NCI-H2196 treated with DMSO at 0.1 percent for 48 hours (cell line): ENCODE measurements at regions not wholly inside any gene's neighbourhood (a gene's known extent, or its start where the extent isn't known, plus 50 kb on each side); places are given as distances from the start of the nearest gene placed in this dataset.
"Not testable (repeated sequence)": the region's sequence is repeated elsewhere in the genome, so short reads cannot be mapped to it uniquely, and the experiment has no call there.

ENCODE experiments used
- DNase-seq: peaks from one replicate; lab custom pipeline; 2025; ENCODE audit not compliant: unreplicated experiment; lab: John Stamatoyannopoulos, UW

DNA sequence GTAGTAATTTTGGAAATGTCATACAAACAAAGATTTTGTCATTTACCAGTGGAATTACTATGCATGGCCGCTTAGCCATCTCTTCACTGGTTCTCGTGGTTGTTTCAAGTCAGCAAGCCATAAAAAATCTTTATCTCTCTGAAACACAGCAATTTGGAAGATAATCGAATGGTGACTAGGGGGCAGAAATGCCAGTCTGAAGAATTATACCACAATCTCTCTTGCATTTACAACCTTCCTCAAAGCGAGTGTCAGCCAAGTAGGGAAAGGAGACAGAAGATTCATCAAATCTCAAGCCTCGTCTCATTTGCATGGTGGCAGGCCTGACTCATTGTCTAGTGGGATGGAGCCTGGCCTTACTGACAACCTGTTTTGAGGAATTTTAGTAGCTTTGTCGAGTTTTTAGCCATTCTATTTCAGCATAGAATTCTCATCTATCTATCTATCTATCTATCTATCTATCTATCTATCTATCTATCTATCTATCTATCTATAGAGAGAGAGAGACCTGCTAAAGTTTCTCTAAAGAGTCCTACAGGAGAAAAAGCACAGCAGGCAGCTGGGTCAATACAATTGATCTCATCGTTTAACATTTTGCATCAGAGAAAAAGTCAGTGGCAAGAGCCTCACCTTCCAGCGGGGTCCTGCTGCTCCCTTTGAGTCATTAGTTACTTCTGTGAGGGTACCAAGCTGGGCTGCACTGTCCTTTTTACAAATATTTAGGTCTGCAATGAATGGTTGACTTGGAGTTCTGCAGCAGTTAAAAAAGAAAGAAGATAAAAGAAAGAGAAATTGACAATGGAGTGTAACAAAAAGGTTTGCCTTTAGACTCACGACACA, 572.8 kb downstream of the TFAP2A start:
- no peak for DNase-seq

DNA sequence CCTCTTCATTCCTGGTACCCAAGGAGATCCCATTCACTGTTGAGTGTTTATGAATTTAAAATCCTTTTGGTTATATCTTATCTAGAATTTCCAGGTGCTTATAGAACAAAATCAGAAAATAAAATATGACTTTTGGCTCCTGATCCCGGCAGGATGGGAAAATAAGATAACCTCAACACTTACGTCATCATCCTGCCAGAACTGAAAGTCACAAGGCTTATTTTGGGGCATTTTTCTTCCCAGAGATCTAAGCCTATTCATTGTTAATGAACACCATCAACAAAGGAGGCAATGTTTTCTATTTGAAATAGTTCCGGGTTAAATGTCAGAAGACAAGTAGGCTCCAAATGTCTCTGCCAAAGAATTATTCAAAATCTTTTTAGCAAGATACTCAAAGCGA, 580.6 kb downstream of the TFAP2A start:
- no peak for DNase-seq

DNA sequence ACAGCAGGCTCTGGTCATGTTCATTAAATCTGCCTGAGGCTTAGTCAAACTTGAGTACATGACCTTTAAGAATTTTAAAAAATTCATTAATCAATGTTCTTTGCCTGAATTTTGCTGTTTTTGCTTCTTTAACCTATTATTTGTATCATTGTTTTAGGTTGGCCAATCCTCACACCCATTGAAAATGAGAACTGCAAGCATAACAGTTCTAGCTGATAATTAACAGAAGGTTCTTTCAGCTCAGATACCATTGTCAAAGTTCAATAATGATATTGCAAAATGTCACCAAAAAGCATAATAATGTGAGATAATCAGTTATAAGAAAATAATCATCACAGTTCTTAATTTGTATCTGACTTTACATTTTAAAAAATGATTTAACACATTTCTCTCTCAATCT, 583.1 kb downstream of the TFAP2A start:
- no peak for DNase-seq

DNA sequence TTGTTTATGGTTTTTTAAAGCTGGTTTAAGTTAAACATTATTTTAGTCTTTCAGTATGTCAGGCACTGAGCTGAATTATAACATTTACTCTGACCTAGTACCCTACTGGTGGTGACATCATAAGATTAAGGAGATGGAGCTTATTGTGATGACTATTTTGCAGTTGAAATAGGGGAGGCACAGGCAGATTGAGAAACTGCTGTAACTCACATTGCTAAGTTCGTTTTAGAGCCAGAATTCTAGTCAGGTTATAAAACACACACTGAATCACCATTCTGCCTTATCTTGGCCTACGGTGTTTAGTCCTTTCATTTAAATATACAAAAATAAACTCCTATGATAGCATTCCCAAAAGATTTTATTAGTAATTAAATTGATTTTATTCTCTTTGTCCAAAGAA, 584.1 kb downstream of the TFAP2A start:
- DNase-seq = no peak

DNA sequence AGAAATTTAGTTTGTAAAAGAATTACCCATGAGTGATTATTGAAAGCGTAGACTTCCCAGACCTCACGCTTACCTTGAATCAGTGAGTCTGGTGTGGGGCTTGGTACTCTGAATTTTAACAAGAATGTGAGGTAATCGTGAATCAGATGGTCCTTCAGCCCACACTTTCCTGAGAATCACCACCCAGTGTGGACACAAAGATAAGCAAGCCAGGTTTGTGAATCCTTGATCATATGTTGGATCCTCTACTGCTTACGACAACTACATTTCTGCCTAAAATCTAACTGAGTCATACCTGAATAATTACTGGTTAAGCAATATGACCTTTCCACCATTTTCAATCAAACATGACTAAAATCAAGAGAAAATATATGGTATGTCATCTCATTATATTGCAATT, 589.3 kb downstream of the TFAP2A start:
- DNase-seq = no peak

DNA sequence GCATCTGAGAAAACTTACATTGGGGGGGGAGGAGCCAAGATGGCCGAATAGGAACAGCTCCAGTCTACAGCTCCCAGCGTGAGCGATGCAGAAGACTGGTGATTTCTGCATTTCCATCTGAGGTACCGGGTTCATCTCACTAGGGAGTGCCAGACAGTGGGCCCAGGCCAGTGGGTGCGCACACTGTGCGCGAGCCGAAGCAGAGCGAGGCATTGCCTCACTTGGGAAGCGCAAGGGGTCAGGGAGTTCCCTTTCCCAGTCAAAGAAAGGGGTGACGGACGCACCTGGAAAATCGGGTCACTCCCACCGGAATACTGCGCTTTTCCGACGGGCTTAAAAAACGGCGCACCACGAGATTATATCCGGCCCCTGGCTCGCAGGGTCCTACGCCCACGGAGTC, 604.1 kb downstream of the TFAP2A start:
- DNase-seq = not testable (repeated sequence)

- DNase-seq = no peak
Observed at GRCh38 chr6:9810286-9810685, 604.6 kb downstream of the TFAP2A start.

DNA sequence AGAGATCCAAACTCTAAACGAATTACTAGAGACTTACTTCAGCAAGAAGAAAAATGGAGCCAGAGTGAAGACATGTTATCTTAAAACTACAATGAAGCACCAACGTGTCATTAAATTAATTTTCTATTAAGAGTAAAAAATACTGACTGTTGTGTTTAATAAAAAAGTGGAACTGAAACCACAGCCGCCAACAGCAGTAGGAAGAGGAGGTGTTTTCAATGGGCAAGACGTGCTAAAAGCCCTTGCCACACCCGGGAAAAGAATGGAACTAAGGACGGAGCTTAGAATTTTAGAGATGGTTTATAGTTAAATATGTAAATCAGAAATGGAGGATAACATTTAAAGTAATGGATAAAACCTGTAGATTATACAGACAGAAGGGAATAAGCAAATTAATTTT, 608.7 kb downstream of the TFAP2A start:
- DNase-seq = no peak

DNA sequence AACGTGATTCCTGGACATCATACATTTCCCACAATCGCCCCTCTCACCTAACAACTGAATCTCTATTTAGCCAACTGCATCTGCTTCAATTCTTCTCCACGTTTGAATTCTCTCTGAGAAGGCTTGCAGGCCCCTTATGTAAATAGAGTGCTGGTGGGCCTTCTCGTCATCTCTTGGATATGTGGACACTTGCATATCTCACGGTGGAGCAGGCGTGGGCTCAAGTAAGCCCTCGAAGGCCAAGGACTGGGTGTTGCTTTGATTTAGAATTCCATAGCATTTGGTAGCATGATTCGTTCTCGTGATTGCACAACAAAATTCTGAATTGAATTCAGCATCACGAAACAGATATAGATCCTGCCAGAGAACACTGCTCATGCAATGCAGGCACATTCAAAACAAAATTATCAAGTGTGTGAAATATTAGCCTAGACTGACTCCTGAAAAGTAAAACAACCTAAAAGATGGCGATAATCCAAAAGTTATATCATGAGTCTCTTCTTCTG, 613.6 kb downstream of the TFAP2A start:
- no peak for DNase-seq

DNA sequence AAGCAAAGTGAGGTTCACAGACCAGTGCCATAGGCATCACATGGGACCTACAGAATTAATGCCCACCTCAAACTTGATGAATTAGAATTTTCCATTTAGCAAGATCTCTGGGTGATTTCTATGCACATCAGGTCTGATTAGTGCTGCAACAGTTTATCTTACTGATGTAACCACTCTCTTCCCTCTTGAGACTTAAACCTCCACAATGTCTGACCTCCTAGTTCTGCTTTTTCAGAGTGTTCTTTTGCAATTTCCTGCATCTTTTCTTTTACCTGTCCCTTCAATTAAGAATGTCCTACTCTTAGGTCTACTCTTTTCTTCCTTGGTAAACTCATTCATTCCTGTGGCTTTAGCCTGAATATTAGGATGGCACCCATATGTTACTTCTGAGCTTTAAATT, 615.3 kb downstream of the TFAP2A start:
- DNase-seq = no peak

GRCh38 chr6:9796827-9797226, 618.0 kb downstream of the TFAP2A start:
- DNase-seq = no peak

DNA sequence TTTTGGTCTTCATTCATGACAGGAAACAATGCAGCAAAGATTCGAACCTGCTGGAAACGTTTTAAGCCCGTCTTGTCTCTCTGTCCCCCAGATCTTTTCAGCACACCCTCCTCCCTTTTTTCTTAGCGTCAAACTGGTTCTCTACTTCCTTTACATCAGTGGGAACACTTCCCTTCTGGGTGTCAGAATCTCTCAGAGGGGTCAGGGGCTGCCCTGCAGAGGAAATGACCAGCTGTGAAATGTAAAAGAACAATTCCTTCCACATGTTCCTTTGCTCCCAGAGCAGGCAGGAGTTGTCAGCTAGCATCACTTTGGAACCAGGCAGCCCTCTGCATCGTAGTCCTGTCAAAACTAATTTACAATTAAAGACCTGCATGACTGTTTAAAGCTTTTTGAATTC, 619.0 kb downstream of the TFAP2A start:
- no peak for DNase-seq

DNA sequence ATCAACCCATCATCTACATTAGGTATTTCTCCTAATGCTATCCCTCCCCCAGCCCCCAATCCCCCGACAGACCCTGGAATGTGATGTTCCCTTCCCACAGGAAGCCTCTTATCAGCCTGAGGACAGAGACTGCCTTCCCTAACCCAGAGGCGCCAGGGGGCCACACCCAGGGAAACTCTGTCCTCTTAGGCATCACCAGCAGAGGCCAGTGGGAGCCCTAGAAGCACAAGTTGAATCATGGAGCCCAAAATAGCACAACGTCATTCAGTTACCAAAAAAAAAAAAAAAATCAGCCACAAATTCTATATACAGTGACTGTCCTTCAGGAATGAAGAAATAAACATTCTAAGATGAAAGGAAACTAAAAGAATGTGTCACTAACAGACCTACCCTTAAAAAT, 625.7 kb downstream of the TFAP2A start:
- no peak for DNase-seq

DNA sequence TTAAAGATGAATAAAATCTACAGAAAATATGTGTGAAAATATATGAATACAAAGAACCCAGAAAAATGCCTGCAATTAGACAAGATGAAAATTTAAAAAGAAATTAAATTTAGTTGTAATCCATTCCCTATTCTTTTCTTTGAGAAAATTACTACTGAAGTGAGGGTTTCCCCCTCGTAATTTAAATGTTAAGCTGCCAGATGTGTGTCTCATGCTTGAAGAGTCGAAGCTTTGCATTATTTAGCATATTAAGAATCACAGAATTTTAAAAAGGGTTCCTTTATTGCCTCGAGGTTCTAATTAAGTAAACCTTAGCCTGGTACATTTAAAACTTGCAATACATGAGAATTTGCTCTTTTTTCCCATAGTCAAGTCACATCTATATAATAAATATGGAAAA, 630.1 kb downstream of the TFAP2A start:
- DNase-seq = no peak

- no peak for DNase-seq
Observed at GRCh38 chr6:9783567-9783966, 631.3 kb downstream of the TFAP2A start.

DNA sequence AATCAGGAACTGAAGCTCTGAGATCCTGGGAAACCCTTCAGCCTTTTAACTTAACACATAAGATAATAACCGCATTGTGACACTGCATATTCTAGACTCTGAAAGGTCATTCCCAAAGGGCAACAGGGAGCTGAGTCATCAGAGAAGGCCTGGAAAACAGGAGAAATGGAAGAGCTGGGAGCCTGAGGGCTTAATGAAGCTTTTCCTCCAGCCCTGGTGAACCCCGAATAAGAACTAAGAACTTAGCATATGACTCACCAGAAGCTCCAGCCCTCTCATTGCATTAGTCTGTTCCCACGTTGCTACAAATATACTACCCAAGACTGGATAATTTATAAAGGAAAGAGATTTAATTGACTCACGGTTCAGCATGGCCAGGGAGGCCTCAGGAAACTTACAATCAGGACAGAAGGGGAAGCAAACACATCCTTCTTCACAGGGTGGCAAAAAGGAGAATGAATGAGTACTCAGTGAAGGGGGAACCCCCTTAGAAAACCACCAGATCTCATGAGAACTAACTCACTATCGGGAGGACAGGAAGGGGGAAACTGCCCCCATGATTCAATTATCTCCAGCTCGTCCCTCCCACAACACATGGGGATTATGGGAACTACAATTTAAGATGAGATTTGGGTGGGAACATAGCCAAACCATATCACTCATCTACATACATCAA, 648.5 kb downstream of the TFAP2A start:
- no peak for DNase-seq

DNA sequence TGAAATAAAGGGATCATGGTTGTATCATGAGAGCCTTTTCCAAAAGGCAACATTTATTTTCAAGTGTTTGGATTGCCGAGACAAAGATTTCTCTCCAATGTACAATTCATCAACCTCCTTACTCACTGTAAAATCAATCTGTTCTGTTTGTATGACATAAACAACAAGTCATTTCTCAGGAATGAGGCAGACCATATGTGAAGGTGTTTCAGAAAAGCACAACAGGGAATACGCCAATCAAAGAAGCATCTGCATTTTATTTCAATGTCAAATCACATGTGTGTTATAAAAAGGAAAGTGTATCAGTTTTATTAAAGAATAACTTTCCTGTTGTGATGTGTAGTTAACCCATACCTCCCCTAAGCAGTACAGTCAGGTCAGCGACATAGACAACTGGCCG, 653.7 kb downstream of the TFAP2A start:
- DNase-seq = no peak

DNA sequence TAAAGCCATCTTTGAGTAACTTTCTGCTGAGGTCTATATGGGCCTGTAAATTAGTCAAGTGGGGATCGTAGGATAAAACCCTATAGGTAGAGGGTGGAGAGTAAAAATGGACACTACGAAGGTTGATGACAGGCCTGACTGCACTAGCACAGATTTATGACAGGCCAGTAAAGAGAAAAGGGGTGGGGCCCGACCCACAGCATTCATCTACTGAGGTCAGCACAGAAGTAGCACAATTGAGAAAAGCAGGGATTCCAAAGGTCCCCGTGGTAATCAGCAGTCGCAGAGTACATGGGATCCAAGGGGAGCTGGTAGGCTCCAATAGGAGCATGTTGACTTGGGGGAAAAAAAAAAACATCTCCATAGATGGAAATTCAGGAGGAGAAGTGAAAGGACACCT, 660.4 kb downstream of the TFAP2A start:
- DNase-seq = no peak

DNA sequence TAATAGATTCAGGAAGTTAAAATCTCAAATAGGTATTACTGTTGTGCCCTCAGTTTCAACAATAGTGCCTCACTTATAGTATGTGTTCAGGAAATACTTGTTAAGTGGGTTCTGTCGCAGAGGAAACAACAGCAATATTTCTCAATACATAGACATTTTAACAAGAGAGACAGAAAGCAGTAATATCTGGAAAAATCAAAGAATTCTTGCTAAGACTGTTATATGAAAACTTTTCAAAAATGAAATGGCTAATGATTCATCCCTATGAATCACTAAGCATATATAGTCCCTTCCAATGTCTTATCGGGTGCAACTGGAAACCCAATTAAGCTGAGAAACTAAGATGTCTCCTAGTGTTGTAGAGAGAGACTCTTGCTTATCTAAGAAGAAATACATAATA, 668.9 kb downstream of the TFAP2A start:
- no peak for DNase-seq

DNA sequence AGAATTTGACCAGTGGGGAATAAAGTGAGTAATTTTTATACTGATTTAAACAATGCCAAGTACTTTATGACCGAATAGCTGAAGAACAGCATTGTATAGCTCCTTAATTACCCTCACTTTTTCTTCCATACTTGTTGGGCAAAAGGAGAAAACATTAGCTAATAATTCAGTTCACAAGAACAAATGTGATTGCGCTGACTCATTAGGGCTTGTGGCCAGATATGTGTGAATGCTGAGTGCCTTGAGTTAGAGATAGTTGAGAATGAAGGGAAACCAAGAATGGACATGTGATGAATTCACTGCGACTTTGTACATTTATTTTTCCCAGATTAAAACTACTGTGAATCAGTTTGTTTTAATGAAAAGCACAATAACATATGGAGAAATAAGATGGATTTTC, 669.4 kb downstream of the TFAP2A start:
- DNase-seq = no peak

DNA sequence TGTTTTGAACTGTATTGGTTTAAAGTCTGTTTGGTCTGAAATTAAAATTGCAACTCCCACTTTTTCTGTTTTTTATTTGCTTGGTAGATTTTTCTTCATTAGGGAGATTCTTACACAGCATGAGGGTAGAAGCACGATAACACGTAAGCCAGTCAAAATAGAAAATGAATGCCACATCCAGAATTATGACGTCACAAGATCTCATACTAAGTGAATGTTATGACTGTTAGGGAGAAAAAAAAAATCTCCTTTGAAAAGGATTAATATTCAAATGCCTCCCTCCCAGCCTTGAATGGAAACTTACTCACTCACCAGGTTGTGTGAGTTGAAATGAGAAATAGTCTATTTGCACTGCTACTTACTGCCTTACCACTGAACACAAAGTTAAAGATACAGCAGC, 670.8 kb downstream of the TFAP2A start:
- no peak for DNase-seq

DNA sequence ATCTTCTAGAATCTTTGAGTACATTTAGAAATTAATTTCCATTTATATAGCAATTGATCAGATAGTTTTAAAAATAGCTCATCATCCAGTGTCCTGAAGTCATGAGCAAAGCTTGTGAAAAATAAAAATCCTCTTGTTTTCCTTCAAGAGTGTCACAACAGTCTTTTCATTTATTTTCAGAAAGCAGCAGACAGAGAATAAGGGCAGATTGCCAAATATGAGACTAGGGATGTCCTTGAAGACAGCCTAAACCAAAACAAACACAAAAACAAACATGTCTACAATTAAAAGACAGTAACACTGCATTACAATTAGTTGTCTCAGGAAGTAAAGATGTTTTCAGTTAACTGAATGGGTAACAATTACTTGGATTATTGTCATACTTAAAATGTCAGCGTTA, 682.8 kb downstream of the TFAP2A start:
- DNase-seq = no peak

DNA sequence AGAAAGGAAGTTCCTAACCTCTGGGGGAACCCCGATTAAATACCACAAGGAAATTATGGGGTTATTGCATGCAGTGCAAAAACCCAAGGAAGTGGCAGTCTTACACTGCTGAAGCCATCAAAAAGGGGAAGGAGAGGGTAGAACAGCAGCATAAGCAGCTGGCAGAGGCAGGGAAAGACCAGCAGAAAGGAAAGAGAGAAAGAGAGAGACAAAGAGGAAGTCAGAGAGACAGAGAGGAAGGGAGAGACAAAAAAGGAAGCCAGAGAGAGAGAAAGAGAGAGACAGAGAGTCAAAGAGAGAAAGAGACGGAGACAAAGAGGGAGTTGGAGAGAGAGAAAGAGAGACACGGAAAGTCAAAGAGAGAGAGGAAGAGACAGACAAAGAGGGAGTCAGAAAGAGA, 689.1 kb downstream of the TFAP2A start:
- not testable (repeated sequence) for DNase-seq
